ENCODE measurements at regions not wholly inside any gene's neighbourhood (a gene's known extent, or its start where the extent isn't known, plus 50 kb on each side); places are given as distances from the start of the nearest gene placed in this dataset.

DNA sequence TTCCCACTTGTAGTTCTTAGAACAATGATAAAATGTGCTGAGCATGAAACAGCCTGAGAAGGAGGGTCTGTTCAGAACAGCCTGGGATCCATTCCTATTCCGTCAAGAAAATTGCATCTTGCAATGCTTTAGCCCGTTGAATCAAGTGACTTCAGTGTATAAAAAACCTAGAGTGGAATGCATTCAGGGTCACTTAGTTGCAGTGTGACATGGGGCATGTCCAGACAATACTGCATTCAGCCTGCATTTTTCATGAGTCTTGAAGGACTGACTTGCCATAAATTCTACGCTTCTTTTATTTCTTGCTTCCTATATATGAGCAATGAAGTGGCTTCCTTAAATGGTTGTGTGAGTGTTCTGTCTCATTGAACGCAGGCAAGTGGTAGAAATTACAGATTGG, 758.3 kb upstream of the COBL start:
- TF ChIP-seq ZFX (IDR thresholded peaks at IDR 0.05; ENCODE audit: borderline replicate concordance), result no peak
- TF ChIP-seq, protein P1, sequence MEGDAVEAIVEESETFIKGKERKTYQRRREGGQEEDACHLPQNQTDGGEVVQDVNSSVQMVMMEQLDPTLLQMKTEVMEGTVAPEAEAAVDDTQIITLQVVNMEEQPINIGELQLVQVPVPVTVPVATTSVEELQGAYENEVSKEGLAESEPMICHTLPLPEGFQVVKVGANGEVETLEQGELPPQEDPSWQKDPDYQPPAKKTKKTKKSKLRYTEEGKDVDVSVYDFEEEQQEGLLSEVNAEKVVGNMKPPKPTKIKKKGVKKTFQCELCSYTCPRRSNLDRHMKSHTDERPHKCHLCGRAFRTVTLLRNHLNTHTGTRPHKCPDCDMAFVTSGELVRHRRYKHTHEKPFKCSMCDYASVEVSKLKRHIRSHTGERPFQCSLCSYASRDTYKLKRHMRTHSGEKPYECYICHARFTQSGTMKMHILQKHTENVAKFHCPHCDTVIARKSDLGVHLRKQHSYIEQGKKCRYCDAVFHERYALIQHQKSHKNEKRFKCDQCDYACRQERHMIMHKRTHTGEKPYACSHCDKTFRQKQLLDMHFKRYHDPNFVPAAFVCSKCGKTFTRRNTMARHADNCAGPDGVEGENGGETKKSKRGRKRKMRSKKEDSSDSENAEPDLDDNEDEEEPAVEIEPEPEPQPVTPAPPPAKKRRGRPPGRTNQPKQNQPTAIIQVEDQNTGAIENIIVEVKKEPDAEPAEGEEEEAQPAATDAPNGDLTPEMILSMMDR (IDR thresholded peaks at IDR 0.05), result no peak
- no peak overlapping the region for H3K27ac ChIP-seq

- TF ChIP-seq, protein P1 (IDR thresholded peaks at IDR 0.05), result no peak
- no peak for TF ChIP-seq ZFX (IDR thresholded peaks at IDR 0.05; ENCODE audit: borderline replicate concordance)
- H3K27ac ChIP-seq, result no peak overlapping the region
These were observed 757.5 kb upstream of the COBL start for GRCh38 chr7:52074071-52074470.

GRCh38 chr7:52071744-52072143, 755.1 kb upstream of the COBL start:
- H3K27ac ChIP-seq, result no peak overlapping the region
- TF ChIP-seq, protein P1 (IDR thresholded peaks at IDR 0.05), result no peak
- no peak for TF ChIP-seq ZFX (IDR thresholded peaks at IDR 0.05; ENCODE audit: borderline replicate concordance)

DNA sequence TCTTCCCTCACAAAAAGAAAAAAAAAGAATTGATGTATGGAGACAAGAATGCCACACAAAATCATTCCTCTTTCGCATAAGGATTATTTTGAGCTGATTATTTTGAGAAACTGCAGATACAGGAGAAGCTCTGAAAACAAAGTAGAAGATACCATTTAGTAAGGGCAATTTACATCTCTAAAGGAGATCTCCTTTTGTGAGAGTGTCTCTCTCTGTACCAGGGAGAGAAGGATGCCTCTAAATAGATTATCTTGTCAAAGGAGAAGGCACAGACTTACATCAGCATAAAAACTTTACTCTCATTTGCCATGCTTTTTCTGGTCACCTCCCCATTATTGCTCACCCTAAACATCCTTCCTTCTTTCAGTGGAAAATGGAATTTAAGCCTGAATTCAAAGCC, 747.9 kb upstream of the COBL start:
- TF ChIP-seq, protein P1 (IDR thresholded peaks at IDR 0.05), result no peak
- H3K27ac ChIP-seq, result no peak overlapping the region

DNA sequence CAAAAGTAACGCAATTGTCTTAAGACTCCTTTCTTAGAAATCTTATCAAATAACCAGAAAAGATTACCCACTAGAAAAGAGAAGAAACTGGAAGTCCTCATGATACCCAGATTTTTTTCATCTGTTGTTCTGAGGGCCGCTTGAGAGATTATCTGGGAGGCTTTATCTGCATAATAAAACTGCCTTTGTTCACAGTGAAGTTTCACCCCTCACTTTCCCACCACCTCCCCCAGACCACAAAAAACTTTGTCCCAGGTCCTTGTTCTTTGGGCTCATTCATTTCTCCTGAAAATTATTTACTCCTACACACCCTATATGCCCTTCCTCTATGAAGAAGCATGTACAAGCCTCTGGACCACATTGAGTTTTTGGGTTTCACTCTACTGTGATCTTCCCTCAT, 745.1 kb upstream of the COBL start:
- no peak overlapping the region for H3K27ac ChIP-seq
- TF ChIP-seq, protein P1 (IDR thresholded peaks at IDR 0.05), result no peak
- TF ChIP-seq ZFX (IDR thresholded peaks at IDR 0.05; ENCODE audit: borderline replicate concordance), result no peak

GRCh38 chr7:52053525-52053924, 736.9 kb upstream of the COBL start:
- no peak overlapping the region for H3K27ac ChIP-seq
- TF ChIP-seq, protein P1 (IDR thresholded peaks at IDR 0.05), result no peak
- TF ChIP-seq ZFX (IDR thresholded peaks at IDR 0.05; ENCODE audit: borderline replicate concordance), result no peak

DNA sequence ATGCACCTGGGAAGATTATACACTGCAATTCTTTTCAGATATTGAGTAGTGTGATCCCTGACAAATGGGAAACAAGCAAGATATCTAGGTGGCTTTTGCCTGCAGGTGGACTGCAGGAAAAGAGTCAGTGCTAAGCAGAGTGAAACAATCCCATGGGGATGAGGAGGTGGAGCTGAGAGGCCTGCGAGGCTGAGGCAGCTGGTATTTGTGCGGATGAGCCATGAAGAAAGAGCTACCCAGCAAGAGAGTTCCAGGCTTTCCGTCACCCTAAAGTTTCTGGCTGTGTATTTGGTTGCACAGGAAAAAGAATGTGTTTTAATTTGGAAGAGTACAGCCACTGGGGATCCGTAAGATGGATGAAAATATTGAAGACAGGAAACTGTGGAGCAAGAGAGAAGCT, 714.1 kb upstream of the COBL start:
- H3K27ac ChIP-seq, result no peak overlapping the region
- TF ChIP-seq, protein P1 (IDR thresholded peaks at IDR 0.05), result no peak
- no peak for TF ChIP-seq ZFX (IDR thresholded peaks at IDR 0.05; ENCODE audit: borderline replicate concordance)

Data from 22Rv1 (cell line).